SK-N-SH (cell line): ENCODE measurements at regions not wholly inside any gene's neighbourhood (a gene's known extent, or its start where the extent isn't known, plus 50 kb on each side); places are given as distances from the start of the nearest gene placed in this dataset.

ENCODE experiments used
- CTCF ChIA-PET: fragments of 300-600, 350-600 bp; formaldehyde crosslinking; extraction: SDS; loops from one replicate; lab custom pipeline; 2021; lab: Yijun Ruan, JAX
- POLR2A ChIA-PET: fragments of 350-600 bp; sonication (Branson Sonifier 250); formaldehyde crosslinking; extraction: SDS; loops from one replicate; lab custom pipeline; 2020; ENCODE audit warnings: antibody characterized with exemption, inconsistent platforms; lab: Yijun Ruan, JAX
- DNase-seq: peaks from one replicate; pipeline ENCODE4 v3.0.0; 2012
- H2AFZ ChIP-seq: fragments of 200-600 bp; sonication (generic); 2 replicates; pipeline ENCODE4 v1.8.1; 2016; ENCODE audit warnings: antibody characterized with exemption, mild to moderate bottlenecking, low read depth
- H3F3A ChIP-seq: fragments of 200-600 bp; sonication (generic); replicated peaks from 2 replicates; pipeline ENCODE3; 2016; ENCODE audit warnings: antibody characterized with exemption, mild to moderate bottlenecking; ENCODE audit not compliant: insufficient read depth
- H3K27ac ChIP-seq, 2 experiments: fragments of 200-500 bp in 1 of 2; fragments of 200-600 bp in 1 of 2; sonication (Bioruptor generic) in 1 of 2; sonication (generic), shearing (Covaris generic) in 1 of 2; 2 replicates each; pipeline versions ENCODE4 v1.5.1 to v1.6.1; 2014 to 2016; ENCODE audit warnings: low read depth in 2 of 2, inconsistent platforms in 1 of 2, low read length in 1 of 2, mild to moderate bottlenecking in 1 of 2, mixed read lengths in 1 of 2
- H3K27me3 ChIP-seq: fragments of 200-600 bp; sonication (generic), shearing (Covaris generic); 2 replicates; pipeline ENCODE4 v1.6.1; 2016; ENCODE audit warnings: mixed run types; ENCODE audit not compliant: insufficient read depth
- H3K36me3 ChIP-seq, 2 experiments: fragments of 200-500 bp in 1 of 2; fragments of 200-600 bp in 1 of 2; sonication (Bioruptor generic) in 1 of 2; sonication (generic) in 1 of 2; replicated peaks in 1 of 2; 2 replicates each; pipeline versions ENCODE3 to v1.5.1; 2014 to 2016; ENCODE audit warnings: low read length in 1 of 2, mild to moderate bottlenecking in 1 of 2; ENCODE audit not compliant: insufficient read depth in 2 of 2, control insufficient read depth in 1 of 2
- H3K4me1 ChIP-seq, 2 experiments: fragments of 200-500 bp in 1 of 2; fragments of 200-600 bp in 1 of 2; sonication (Bioruptor generic) in 1 of 2; sonication (generic), shearing (Covaris generic) in 1 of 2; 2 replicates each; pipeline versions ENCODE4 v1.5.1 to v1.6.1; 2014 to 2016; ENCODE audit warnings: low read depth in 1 of 2, low read length in 1 of 2, mixed run types in 1 of 2; ENCODE audit not compliant: insufficient read depth in 2 of 2, control insufficient read depth in 1 of 2
- H3K4me2 ChIP-seq: fragments of 200-600 bp; sonication (generic), shearing (Covaris generic); 2 replicates; pipeline ENCODE4 v1.6.1; 2017; ENCODE audit warnings: mixed run types
- H3K4me3 ChIP-seq, 2 experiments: fragments of 200-500 bp in 1 of 2; fragments of 200-600 bp in 1 of 2; sonication (Bioruptor generic) in 1 of 2; sonication (generic), shearing (Covaris generic) in 1 of 2; 2 replicates each; pipeline versions ENCODE4 v1.5.1 to v1.8.1; 2014 to 2016; ENCODE audit warnings: low read depth in 2 of 2, inconsistent platforms in 1 of 2, low read length in 1 of 2, mild to moderate bottlenecking in 1 of 2, mixed read lengths in 1 of 2, moderate library complexity in 1 of 2
- H3K79me2 ChIP-seq: fragments of 200-600 bp; sonication (generic); 2 replicates; pipeline ENCODE4 v1.8.1; 2017; ENCODE audit warnings: mild to moderate bottlenecking; ENCODE audit not compliant: insufficient read depth
- H3K9ac ChIP-seq: fragments of 200-600 bp; sonication (generic); 2 replicates; pipeline ENCODE4 v1.6.1; 2017; ENCODE audit warnings: mixed run types
- H3K9me2 ChIP-seq: fragments of 200-600 bp; sonication (generic); 2 replicates; pipeline ENCODE4 v1.6.1; 2017; ENCODE audit warnings: mixed run types
- H3K9me3 ChIP-seq: fragments of 200-600 bp; sonication (generic); 2 replicates; pipeline ENCODE4 v1.6.1; 2017; ENCODE audit warnings: mixed run types, mild to moderate bottlenecking, moderate library complexity
- H4K20me1 ChIP-seq: fragments of 200-600 bp; sonication (generic); 2 replicates; pipeline ENCODE4 v1.6.1; 2017; ENCODE audit warnings: mild to moderate bottlenecking, mixed run types; ENCODE audit not compliant: insufficient read depth
- CTCF ChIP-seq: fragments of 200-600 bp; sonication (generic); IDR thresholded peaks from 2 replicates; pipeline ENCODE4 v1.6.1; 2017; ENCODE audit warnings: antibody characterized with exemption, mild to moderate bottlenecking, moderate library complexity
- FOXJ3 ChIP-seq: sonication (generic); formaldehyde crosslinking; IDR thresholded peaks from 2 replicates; pipeline ENCODE4 v1.5.1; 2020; ENCODE audit warnings: mild to moderate bottlenecking, missing genetic modification reagents
- FOXM1 ChIP-seq: IDR thresholded peaks from 2 replicates; pipeline ENCODE4 v1.4.0; 2012; ENCODE audit warnings: low read depth, mild to moderate bottlenecking
- GATA2 ChIP-seq: sonication (generic); formaldehyde crosslinking; IDR thresholded peaks from 2 replicates; pipeline ENCODE4 v1.5.0; 2020; ENCODE audit warnings: mild to moderate bottlenecking, missing genetic modification reagents
- NFIC ChIP-seq: IDR thresholded peaks from 2 replicates; pipeline ENCODE4 v1.4.0; 2012; ENCODE audit warnings: borderline replicate concordance
- NRF1 ChIP-seq: IDR thresholded peaks from 2 replicates; pipeline ENCODE4 v1.6.1; 2012; ENCODE audit warnings: low read depth, mild to moderate bottlenecking, low read length
- RAD21 ChIP-seq: IDR thresholded peaks from 2 replicates; pipeline ENCODE4 v1.6.1; 2012; ENCODE audit warnings: mild to moderate bottlenecking, low read length
- RCOR1 ChIP-seq: fragments of 150-350 bp; IDR thresholded peaks from 2 replicates; pipeline ENCODE4 v1.6.1; 2017; ENCODE audit warnings: antibody characterized with exemption, low read length
- SMC3 ChIP-seq: IDR thresholded peaks from 2 replicates; pipeline ENCODE4 v1.6.1; 2012; ENCODE audit warnings: low read depth, low read length, improper control_type of control experiment
- USF1 ChIP-seq: IDR thresholded peaks from 2 replicates; pipeline ENCODE4 v1.4.0; 2012; ENCODE audit warnings: low read depth, borderline replicate concordance
- ZBTB33 ChIP-seq: IDR thresholded peaks from 2 replicates; pipeline ENCODE4 v1.4.0; 2012; ENCODE audit warnings: low read depth, borderline replicate concordance
- WGBS: methylation state at CpG from one replicate; pipeline ENCODE4 v1.1.6; 2017; ENCODE audit warnings: low lambda C conversion rate; 5-methylcytosine and 5-hydroxymethylcytosine counted together
- TF ChIP-seq, protein P1 (sequence below): IDR thresholded peaks from 2 replicates; pipeline ENCODE4 v1.6.1; 2012; ENCODE audit warnings: mild to moderate bottlenecking, low read depth, low read length, moderate library complexity

DNA sequence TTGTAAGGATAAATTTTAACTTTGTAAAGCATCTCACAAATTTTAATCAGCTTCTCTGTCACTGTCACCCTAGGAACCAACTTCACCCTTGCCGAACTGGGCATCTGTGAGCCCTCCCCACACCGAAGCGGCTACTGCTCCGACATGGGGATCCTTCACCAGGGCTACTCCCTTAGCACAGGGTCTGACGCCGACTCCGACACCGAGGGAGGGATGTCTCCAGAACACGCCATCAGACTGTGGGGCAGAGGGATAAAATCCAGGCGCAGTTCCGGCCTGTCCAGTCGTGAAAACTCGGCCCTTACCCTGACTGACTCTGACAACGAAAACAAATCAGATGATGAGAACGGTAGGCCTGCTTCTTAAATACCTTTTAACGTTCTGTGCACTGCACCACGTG lies 916.3 kb upstream of the WWC1 start:
- Histone ChIP-seq H3K4me2 (no peak overlapping the region), H3K9me2 (no peaks in the 10 kb centered on the region), H3F3A (no peaks in the 10 kb centered on the region), H3K4me3 (no peak overlapping the region), H3K36me3 (no peaks in the 10 kb centered on the region), H4K20me1 (no peaks in the 10 kb centered on the region), H3K4me1 (no peaks in the 10 kb centered on the region), H2AFZ (no peak overlapping the region)
- no peak for DNase-seq
- POLR2A ChIA-PET = no interaction called here
- TF ChIP-seq CTCF (no peak), FOXM1 (no peak), NRF1 (no peak), GATA2 (CRISPR knock-in tag) (no peak), NFIC (no peak), FOXJ3 (CRISPR knock-in tag) (no peak), RAD21 (no peak), SMC3 (no peak), RCOR1 (no peak), ZBTB33 (no peak), USF1 (no peak)
- TF ChIP-seq, protein P1, sequence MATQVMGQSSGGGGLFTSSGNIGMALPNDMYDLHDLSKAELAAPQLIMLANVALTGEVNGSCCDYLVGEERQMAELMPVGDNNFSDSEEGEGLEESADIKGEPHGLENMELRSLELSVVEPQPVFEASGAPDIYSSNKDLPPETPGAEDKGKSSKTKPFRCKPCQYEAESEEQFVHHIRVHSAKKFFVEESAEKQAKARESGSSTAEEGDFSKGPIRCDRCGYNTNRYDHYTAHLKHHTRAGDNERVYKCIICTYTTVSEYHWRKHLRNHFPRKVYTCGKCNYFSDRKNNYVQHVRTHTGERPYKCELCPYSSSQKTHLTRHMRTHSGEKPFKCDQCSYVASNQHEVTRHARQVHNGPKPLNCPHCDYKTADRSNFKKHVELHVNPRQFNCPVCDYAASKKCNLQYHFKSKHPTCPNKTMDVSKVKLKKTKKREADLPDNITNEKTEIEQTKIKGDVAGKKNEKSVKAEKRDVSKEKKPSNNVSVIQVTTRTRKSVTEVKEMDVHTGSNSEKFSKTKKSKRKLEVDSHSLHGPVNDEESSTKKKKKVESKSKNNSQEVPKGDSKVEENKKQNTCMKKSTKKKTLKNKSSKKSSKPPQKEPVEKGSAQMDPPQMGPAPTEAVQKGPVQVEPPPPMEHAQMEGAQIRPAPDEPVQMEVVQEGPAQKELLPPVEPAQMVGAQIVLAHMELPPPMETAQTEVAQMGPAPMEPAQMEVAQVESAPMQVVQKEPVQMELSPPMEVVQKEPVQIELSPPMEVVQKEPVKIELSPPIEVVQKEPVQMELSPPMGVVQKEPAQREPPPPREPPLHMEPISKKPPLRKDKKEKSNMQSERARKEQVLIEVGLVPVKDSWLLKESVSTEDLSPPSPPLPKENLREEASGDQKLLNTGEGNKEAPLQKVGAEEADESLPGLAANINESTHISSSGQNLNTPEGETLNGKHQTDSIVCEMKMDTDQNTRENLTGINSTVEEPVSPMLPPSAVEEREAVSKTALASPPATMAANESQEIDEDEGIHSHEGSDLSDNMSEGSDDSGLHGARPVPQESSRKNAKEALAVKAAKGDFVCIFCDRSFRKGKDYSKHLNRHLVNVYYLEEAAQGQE = no peak
- TF ChIP-seq, all 33 proteins: peak for 0
- Histone ChIP-seq H3K27me3 (no peaks in the 10 kb centered on the region), H3K9ac (no peak overlapping the region), H3K79me2 (no peaks in the 10 kb centered on the region), H3K9me3 (no peaks in the 10 kb centered on the region), H3K27ac (no peak overlapping the region)
- WGBS = 72% methylated on average over 16 of the region's 17 CpGs
- CTCF ChIA-PET = no interaction called here
